H1 (cell line): ENCODE measurements at regions not wholly inside any gene's neighbourhood (a gene's known extent, or its start where the extent isn't known, plus 50 kb on each side); places are given as distances from the start of the nearest gene placed in this dataset.

Experiments
- CTCF ChIA-PET: fragments of 300-600 bp; sonication (Branson Sonifier 250); formaldehyde crosslinking; loops from one replicate; lab custom pipeline; 2021; ENCODE audit not compliant: partially characterized antibody; lab: Charles Lee
- POLR2A ChIA-PET: fragments of 300-600 bp; sonication (Branson Sonifier 250); formaldehyde crosslinking; loops from one replicate; lab custom pipeline; 2021; ENCODE audit warnings: inconsistent platforms; ENCODE audit not compliant: partially characterized antibody; lab: Charles Lee
- DNase-seq, 2 experiments: peaks; one replicate each; pipeline versions ENCODE4 v3.0.0 to v3.0.0-alpha.2; 2010 to 2022; ENCODE audit warnings: low spot score in 2 of 2, low read depth in 1 of 2, mixed read lengths in 1 of 2
- FAIRE-seq: peaks from 2 replicates; lab custom pipeline; 2011; peaks lifted over from hg19 to GRCh38; lab: Jason Lieb, UNC
- H2AFZ ChIP-seq: 2 replicates; pipeline ENCODE4 v1.8.1; 2012; ENCODE audit warnings: low read length, inconsistent platforms
- H2AK5ac ChIP-seq: 2 replicates; pipeline ENCODE4 v1.6.1; 2013; ENCODE audit warnings: low read depth, low read length
- H2BK120ac ChIP-seq: replicated peaks from 2 replicates; pipeline ENCODE3; 2013; ENCODE audit warnings: low read depth, low read length, inconsistent platforms
- H2BK12ac ChIP-seq: 2 replicates; pipeline ENCODE4 v1.6.1; 2013; ENCODE audit warnings: low read depth, low read length
- H2BK15ac ChIP-seq: 2 replicates; pipeline ENCODE4 v1.6.1; 2013; ENCODE audit warnings: low read length
- H2BK20ac ChIP-seq: 2 replicates; pipeline ENCODE4 v1.6.1; 2013; ENCODE audit warnings: low read length
- H2BK5ac ChIP-seq: 2 replicates; pipeline ENCODE4 v1.6.1; 2013; ENCODE audit warnings: low read depth, low read length
- H3K14ac ChIP-seq: 2 replicates; pipeline ENCODE4 v1.6.1; 2013; ENCODE audit warnings: inconsistent platforms; ENCODE audit not compliant: insufficient read length
- H3K18ac ChIP-seq: 2 replicates; pipeline ENCODE4 v1.6.1; 2013; ENCODE audit warnings: low read length; ENCODE audit errors: extremely low read depth
- H3K23ac ChIP-seq: 2 replicates; pipeline ENCODE4 v1.6.1; 2013; ENCODE audit warnings: inconsistent platforms; ENCODE audit not compliant: insufficient read length
- H3K23me2 ChIP-seq: 2 replicates; pipeline ENCODE4 v1.6.1; 2013; ENCODE audit warnings: low read depth, low read length
- H3K27ac ChIP-seq: 2 replicates; pipeline ENCODE4 v1.6.1; 2011; ENCODE audit warnings: low read depth, low read length, inconsistent platforms
- H3K27me3 ChIP-seq, 4 experiments: replicated peaks in 1 of 4; 1 replicate in 1 of 4; 2 replicates in 3 of 4; pipeline versions ENCODE4 v1.6.1 to v1.8.1; 2011 to 2013; ENCODE audit warnings: low read length in 3 of 4, mild to moderate bottlenecking in 3 of 4, inconsistent platforms in 2 of 4, mixed read lengths in 2 of 4, moderate library complexity in 1 of 4; ENCODE audit not compliant: control insufficient read depth in 3 of 4, insufficient read depth in 3 of 4; ENCODE audit errors: extremely low read depth in 1 of 4
- H3K36me3 ChIP-seq, 4 experiments: 2 replicates each; pipeline versions ENCODE4 v1.6.1 to v1.8.1; 2011 to 2013; ENCODE audit warnings: mild to moderate bottlenecking in 4 of 4, low read length in 3 of 4, moderate library complexity in 2 of 4, control low read depth in 1 of 4, inconsistent platforms in 1 of 4; ENCODE audit not compliant: insufficient read depth in 4 of 4, control insufficient read depth in 2 of 4
- H3K4ac ChIP-seq: replicated peaks from 2 replicates; pipeline ENCODE3; 2013; ENCODE audit warnings: low read length, low read depth, mixed read lengths, inconsistent platforms; ENCODE audit not compliant: insufficient read length
- H3K4me1 ChIP-seq, 4 experiments: replicated peaks in 1 of 4; 1 replicate in 1 of 4; 2 replicates in 3 of 4; pipeline versions ENCODE4 v1.6.1 to v1.8.1; 2011 to 2013; ENCODE audit warnings: low read length in 3 of 4, inconsistent platforms in 2 of 4, mixed read lengths in 1 of 4; ENCODE audit not compliant: insufficient read depth in 4 of 4, control insufficient read depth in 3 of 4
- H3K4me2 ChIP-seq, 2 experiments: 2 replicates each; pipeline versions ENCODE4 v1.6.1 to v1.8.1; 2011 to 2013; ENCODE audit warnings: low read depth in 2 of 2, low read length in 2 of 2, control low read depth in 1 of 2, inconsistent platforms in 1 of 2, mild to moderate bottlenecking in 1 of 2; ENCODE audit not compliant: insufficient read depth in 1 of 2
- H3K4me3 ChIP-seq, 4 experiments: fragments of 200-600, 300-600 bp in 1 of 4; sonication (generic), shearing (Covaris generic), sonication (Bioruptor Twin) in 1 of 4; 2 replicates each; pipeline versions ENCODE4 v1.5.1 to v1.8.1; 2011 to 2016; ENCODE audit warnings: low read length in 4 of 4, low read depth in 3 of 4, control low read depth in 2 of 4, inconsistent platforms in 2 of 4, mild to moderate bottlenecking in 2 of 4, mixed read lengths in 1 of 4, moderate library complexity in 1 of 4; ENCODE audit not compliant: insufficient read depth in 2 of 4; ENCODE audit errors: extremely low read depth in 1 of 4
- H3K56ac ChIP-seq: replicated peaks from 2 replicates; pipeline ENCODE3; 2013; ENCODE audit warnings: low read depth, mild to moderate bottlenecking, mixed read lengths, low read length, inconsistent platforms; ENCODE audit not compliant: insufficient read length
- H3K79me1 ChIP-seq: 2 replicates; pipeline ENCODE4 v1.6.1; 2013; ENCODE audit warnings: low read depth, low read length, control low read depth
- H3K79me2 ChIP-seq, 2 experiments: 2 replicates each; pipeline versions ENCODE4 v1.6.1 to v1.8.1; 2012 to 2013; ENCODE audit warnings: low read length in 2 of 2, mild to moderate bottlenecking in 2 of 2, inconsistent platforms in 1 of 2; ENCODE audit not compliant: insufficient read depth in 2 of 2, control insufficient read depth in 1 of 2
- H3K9ac ChIP-seq, 4 experiments: replicated peaks in 1 of 4; 1 replicate in 1 of 4; 2 replicates in 3 of 4; pipeline versions ENCODE4 v1.6.1 to v1.8.1; 2011 to 2013; ENCODE audit warnings: low read depth in 3 of 4, low read length in 3 of 4, control low read depth in 2 of 4, mild to moderate bottlenecking in 2 of 4, moderate library complexity in 2 of 4, inconsistent platforms in 1 of 4; ENCODE audit errors: extremely low read depth in 1 of 4
- H3K9me3 ChIP-seq, 2 experiments: 2 replicates each; pipeline versions ENCODE4 v1.6.1 to v1.8.1; 2012 to 2013; ENCODE audit warnings: mild to moderate bottlenecking in 2 of 2, moderate library complexity in 2 of 2, control low read depth in 1 of 2, inconsistent platforms in 1 of 2, low read depth in 1 of 2, low read length in 1 of 2, mixed read lengths in 1 of 2; ENCODE audit not compliant: insufficient read depth in 2 of 2
- H4K20me1 ChIP-seq, 2 experiments: replicated peaks in 1 of 2; 2 replicates each; pipeline versions ENCODE3 to v1.8.1; 2011 to 2013; ENCODE audit warnings: inconsistent platforms in 2 of 2, low read length in 2 of 2, mild to moderate bottlenecking in 1 of 2; ENCODE audit not compliant: insufficient read depth in 2 of 2, control insufficient read depth in 1 of 2
- H4K5ac ChIP-seq: 2 replicates; pipeline ENCODE4 v1.6.1; 2013; ENCODE audit warnings: low read length, low read depth, mixed read lengths, inconsistent platforms; ENCODE audit not compliant: insufficient read length
- H4K8ac ChIP-seq: 2 replicates; pipeline ENCODE4 v1.8.0; 2013; ENCODE audit warnings: mild to moderate bottlenecking, moderate library complexity, low read length, inconsistent platforms; ENCODE audit not compliant: insufficient read depth; ENCODE audit errors: extremely low read depth
- H4K91ac ChIP-seq: replicated peaks from 2 replicates; pipeline ENCODE3; 2013; ENCODE audit warnings: low read length, mixed read lengths, inconsistent platforms; ENCODE audit not compliant: insufficient read length
- CHD1 ChIP-seq: IDR thresholded peaks from 2 replicates; pipeline ENCODE4 v1.6.1; 2012; ENCODE audit warnings: low read depth, low read length, improper control_type of control experiment
- CTCF ChIP-seq, 3 experiments: IDR thresholded peaks; 1 replicate in 2 of 3; 2 replicates in 1 of 3; pipeline versions ENCODE4 v1.5.1 to v1.6.1; 2011; ENCODE audit warnings: low read length in 3 of 3, mild to moderate bottlenecking in 3 of 3, inconsistent platforms in 2 of 3, low read depth in 1 of 3, moderate library complexity in 1 of 3; ENCODE audit not compliant: insufficient read depth in 1 of 3; ENCODE audit errors: control extremely low read depth in 1 of 3
- HDAC2 ChIP-seq, 2 experiments: fragments of 300-600 bp in 1 of 2; sonication (generic) in 1 of 2; IDR thresholded peaks; 2 replicates each; pipeline ENCODE4 v1.6.1; 2011 to 2012; ENCODE audit warnings: low read depth in 2 of 2, low read length in 2 of 2, mild to moderate bottlenecking in 2 of 2, moderate library complexity in 2 of 2, borderline replicate concordance in 1 of 2, inconsistent platforms in 1 of 2
- RBBP5 ChIP-seq: IDR thresholded peaks from 2 replicates; pipeline ENCODE4 v1.7.1; 2012; ENCODE audit warnings: low read depth, mild to moderate bottlenecking, inconsistent platforms, low read length, moderate library complexity, borderline replicate concordance
- RFX5 ChIP-seq: IDR thresholded peaks from 2 replicates; pipeline ENCODE4 v1.6.1; 2011; ENCODE audit warnings: low read depth, low read length, improper control_type of control experiment, borderline replicate concordance
- SIX5 ChIP-seq: IDR thresholded peaks from 2 replicates; pipeline ENCODE4 v1.6.1; 2011; ENCODE audit warnings: mild to moderate bottlenecking, low read depth, low read length
- SUZ12 ChIP-seq: fragments of 200-600 bp; sonication (generic); IDR thresholded peaks from 2 replicates; pipeline ENCODE4 v1.6.1; 2012; ENCODE audit warnings: mild to moderate bottlenecking, inconsistent platforms, low read length, moderate library complexity, mixed read lengths
- TAF1 ChIP-seq: IDR thresholded peaks from 2 replicates; pipeline ENCODE4 v1.6.1; 2011; ENCODE audit warnings: mild to moderate bottlenecking, low read depth, low read length
- TEAD4 ChIP-seq: IDR thresholded peaks from 2 replicates; pipeline ENCODE4 v1.6.1; 2012; ENCODE audit warnings: low read depth, low read length, inconsistent platforms, mixed read lengths
- ZNF274 ChIP-seq: IDR thresholded peaks from 2 replicates; pipeline ENCODE4 v1.7.0; 2012; ENCODE audit warnings: low read length, borderline replicate concordance; ENCODE audit errors: extremely low read depth
- WGBS, 2 experiments: shearing (Covaris generic) in 1 of 2; methylation state at CpG; one replicate each; pipeline versions ENCODE4 v1.1.6 to v1.1.7; 2013 to 2015; ENCODE audit warnings: low lambda C conversion rate in 2 of 2, mixed read lengths in 2 of 2, inconsistent platforms in 1 of 2, low coverage in 1 of 2, missing lambda C conversion rate in 1 of 2; ENCODE audit not compliant: insufficient replicate concordance in 2 of 2, insufficient coverage in 1 of 2, insufficient read length in 1 of 2; ENCODE audit errors: extremely low coverage in 1 of 2, missing lambda C conversion rate in 1 of 2; 5-methylcytosine and 5-hydroxymethylcytosine counted together

- no peaks in the 10 kb centered on the region for H3K36me3 ChIP-seq
- FAIRE-seq (no peak), DNase-seq (no peak)
- H3K4ac ChIP-seq: no peak overlapping the region
- H2BK120ac ChIP-seq: no peak overlapping the region
- no peak overlapping the region for H3K4me2 ChIP-seq
- ChIA-PET CTCF (interaction anchor here (0.6 to 1.1 kb wide), 3 partner anchors 11 to 222 kb away, joined by 3 read pairs; no protein-coding TSS in a partner anchor), POLR2A (no interaction called here)
- no peaks in the 10 kb centered on the region for H4K20me1 ChIP-seq
- H3K18ac ChIP-seq: no peak overlapping the region
- no peak overlapping the region for H4K8ac ChIP-seq
- H3K27me3 ChIP-seq: no peaks in the 10 kb centered on the region
- H4K5ac ChIP-seq: no peak overlapping the region
- H3K9me3 ChIP-seq: no peaks in the 10 kb centered on the region
- WGBS, 2 experiments: 88% methylated on average over 4 of the region's 4 CpGs; no CpG with 5 or more reads in 1 of the 2 experiments
- no peaks in the 10 kb centered on the region for H3K23me2 ChIP-seq
- no peak overlapping the region for H2BK12ac ChIP-seq
- no peak overlapping the region for H3K23ac ChIP-seq
- H3K9ac ChIP-seq: no peak overlapping the region
- H2AK5ac ChIP-seq: no peak overlapping the region
- no peak overlapping the region for H3K14ac ChIP-seq
- H3K79me1 ChIP-seq: no peaks in the 10 kb centered on the region
- no peak overlapping the region for H3K4me3 ChIP-seq
- no peak overlapping the region for H2BK15ac ChIP-seq
- H2AFZ ChIP-seq: no peak overlapping the region
- no peak overlapping the region for H4K91ac ChIP-seq
- H3K56ac ChIP-seq: no peak overlapping the region
- H3K27ac ChIP-seq: no peak overlapping the region
- H2BK5ac ChIP-seq: no peak overlapping the region
- no peak overlapping the region for H2BK20ac ChIP-seq
- no peaks in the 10 kb centered on the region for H3K79me2 ChIP-seq
- H3K4me1 ChIP-seq: no peaks in the 10 kb centered on the region
- TF ChIP-seq TEAD4 (no peak), SIX5 (no peak), TAF1 (no peak), CTCF (IDR thresholded peaks at IDR 0.05; ENCODE audit: control extremely low read depth in 1 of 3, insufficient read depth in 1 of 3, low read depth in 1 of 3, low read length in 3 of 3) (no peak), HDAC2 (IDR thresholded peaks at IDR 0.05; ENCODE audit: borderline replicate concordance in 1 of 2, low read depth in 2 of 2, low read length in 2 of 2) (no peak), CHD1 (no peak), RBBP5 (no peak), RFX5 (no peak), SUZ12 (no peak), ZNF274 (no peak)
Measured at GRCh38 chr1:198890214-198890930, 251.5 kb downstream of the PTPRC start.
